GM19438 (cell line): ENCODE measurements at regions not wholly inside any gene's neighbourhood (a gene's known extent, or its start where the extent isn't known, plus 50 kb on each side); places are given as distances from the start of the nearest gene placed in this dataset.
"Not testable (repeated sequence)": the region's sequence is repeated elsewhere in the genome, so short reads cannot be mapped to it uniquely, and the experiment has no call there.

Source experiments
- ATAC-seq: cut with Tn5 transposase; IDR thresholded peaks from one replicate; pipeline ENCODE4 v1.9.1; 2021; ENCODE audit warnings: low read depth; ENCODE audit not compliant: unreplicated experiment

DNA sequence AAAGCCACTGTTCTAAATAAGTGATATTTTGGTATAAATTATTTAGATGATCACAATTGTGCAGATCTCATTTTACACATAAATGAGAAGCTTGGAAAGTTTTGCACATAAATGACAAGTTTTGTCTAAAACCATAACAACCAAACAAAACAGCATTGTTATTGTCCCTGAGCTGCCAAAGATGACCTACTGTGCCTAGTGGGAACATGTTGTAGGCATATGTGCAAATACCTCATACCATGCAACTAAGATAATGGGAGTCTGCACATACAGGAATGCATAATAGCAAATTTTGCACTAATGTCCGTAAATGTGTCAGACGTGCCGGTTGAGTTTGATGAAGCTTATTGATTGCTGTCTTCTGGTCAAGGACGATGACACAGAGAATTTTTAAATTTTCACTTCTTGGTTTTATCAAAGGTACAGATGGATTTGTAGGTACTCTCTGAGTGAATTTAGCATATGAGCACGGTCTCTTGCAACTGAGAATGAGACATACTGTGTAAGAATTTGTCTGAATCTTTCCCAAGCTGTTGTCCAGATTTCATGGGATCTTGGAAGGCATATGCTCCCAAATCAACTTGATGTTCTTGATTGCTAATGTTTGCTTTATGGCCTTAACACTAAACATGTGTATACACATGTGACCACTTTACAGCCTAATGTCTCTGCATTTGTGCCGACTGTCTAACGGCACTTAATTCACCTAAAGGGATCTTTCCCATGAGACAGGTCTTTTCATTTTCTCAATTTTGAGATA lies 1133.5 kb downstream of the FAT4 start:
- ATAC-seq, result no peak

DNA sequence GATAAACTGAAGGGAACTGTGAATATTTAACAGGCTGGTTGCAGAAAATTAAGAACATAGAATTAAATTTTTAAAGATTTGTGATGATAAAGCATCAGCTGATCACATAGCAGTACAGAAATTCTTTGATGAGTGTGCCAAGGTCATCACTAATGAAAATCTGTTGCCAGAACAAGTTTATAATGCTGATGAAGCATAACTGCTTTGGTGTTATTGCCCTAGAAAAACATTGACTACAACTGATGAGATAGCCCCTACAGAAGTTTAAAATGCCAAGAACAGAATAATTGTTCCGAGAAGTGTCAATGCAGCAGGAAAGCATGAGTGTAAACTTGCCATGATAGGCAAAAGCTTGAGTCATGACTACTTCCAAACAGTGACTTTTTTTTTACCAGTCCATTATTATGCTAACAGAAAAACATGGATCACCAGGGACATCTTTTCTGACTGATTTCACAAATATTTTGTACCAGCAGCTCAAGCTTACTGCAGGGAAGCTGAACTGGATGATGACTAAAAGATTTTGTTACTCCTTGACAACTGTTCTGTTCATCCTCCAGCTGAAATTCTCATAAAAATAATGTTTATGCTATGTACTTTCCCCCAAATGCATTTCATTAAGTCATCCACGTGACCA lies 1136.6 kb downstream of the FAT4 start:
- no peak for ATAC-seq

DNA sequence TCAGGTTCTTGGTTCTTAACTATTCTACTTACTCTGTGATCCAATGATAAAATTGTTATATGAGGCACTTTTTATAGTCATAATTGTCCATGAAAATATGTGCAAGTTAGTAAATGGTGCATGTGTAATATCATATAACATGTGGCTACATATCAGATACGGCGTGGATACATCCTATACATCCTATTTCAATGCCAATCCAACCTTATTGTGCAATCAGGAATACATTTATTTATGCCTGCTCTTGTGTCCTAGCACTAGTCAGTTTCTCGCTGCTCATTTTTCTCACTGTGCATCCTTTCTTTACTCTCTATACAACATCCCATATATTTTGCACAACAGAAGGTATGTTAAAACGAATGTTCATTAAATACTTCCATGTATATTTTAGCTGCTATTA lies 1141.1 kb downstream of the FAT4 start:
- ATAC-seq, result no peak

DNA sequence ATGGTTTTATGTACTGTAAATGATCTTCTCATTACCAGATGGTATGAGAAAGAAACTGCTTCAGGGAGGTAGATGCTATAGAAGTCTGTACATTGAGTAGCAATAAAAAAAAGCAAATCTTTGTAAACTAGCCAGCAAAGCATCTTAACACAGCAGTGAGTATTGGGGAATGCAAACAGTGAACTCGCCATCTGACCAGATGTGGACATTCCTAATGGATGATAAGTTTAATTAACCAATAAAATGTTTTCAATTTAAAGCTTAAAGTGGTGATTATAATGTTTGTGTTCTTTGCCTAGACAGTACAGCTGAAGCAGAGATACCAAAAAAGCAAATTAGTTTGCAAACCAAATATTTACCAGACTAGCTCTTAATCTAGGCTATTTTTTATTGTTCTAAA lies 1144.2 kb downstream of the FAT4 start:
- ATAC-seq, result no peak

DNA sequence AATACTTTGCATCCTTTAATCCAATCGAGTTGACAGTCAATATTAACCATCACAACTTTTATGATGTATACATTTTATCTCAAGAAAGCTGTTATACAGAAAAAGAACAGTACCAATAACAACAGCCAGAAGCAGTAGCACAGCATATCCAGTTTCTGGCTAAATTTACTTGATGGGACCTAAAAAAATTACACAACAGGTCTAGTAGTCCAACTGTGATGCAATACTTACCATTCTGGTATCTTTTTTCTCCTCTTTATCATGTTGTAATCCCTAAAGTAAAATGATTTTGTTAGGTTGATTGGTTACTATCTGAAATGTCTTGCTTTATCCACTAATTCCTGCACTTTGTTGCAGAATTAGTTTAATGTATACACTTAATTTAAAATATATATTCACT lies 1150.6 kb downstream of the FAT4 start:
- ATAC-seq, result no peak

DNA sequence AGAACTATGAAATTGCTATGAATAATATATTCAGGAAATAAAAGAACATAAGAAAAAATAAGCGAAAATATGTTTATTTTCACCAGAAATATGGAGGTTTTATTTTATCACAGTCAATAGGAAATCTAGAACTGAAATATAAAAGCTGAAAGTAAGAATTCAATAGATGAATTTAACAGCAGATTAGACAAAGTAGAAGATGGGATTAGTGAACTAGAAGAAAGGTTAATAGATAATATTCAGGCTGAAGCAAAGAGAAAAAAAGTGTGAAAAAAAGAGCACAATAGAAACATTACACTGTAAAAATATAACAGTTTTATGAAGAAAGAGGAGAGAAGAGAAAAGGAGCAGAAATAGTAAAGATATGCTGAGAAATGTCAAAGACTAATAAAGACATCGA lies 1152.1 kb downstream of the FAT4 start:
- ATAC-seq, result no peak

DNA sequence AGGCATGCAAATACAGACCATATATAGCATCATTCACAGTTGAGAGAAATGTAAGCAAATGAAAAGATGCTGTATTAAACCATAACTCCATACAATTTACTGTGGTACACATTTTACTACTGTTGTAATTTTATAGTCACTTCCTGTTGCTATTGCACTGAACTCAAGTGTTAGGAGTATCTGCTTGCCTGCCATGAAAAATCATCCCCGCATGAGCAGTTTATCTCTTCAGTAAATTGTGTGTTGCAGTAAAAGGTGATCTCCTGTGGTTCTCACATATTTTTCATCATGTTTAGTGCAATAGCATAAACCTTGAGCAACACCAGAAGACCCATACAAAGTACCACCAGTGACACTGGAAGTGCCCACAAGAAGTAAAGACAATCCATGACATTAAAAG lies 1153.4 kb downstream of the FAT4 start:
- no peak for ATAC-seq

DNA sequence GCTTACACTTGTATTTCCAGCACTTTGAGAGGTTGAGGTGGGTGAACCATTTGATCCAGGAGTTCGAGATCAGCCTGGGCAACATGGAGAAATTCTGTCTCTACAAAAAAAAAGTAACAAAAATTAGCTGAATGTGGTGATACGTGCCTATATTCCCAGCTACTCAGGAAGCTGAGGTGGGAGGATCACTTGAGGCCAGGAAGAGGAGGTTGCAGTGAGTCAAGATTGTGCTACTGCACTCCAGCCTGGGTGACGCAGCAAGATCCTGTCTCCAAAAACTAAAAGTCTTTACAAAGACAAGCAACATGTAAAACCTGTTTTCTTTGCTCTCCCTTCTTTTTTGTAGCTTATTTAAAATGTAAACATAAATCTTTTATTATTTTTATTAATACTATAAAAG lies 1156.1 kb downstream of the FAT4 start:
- no peak for ATAC-seq

DNA sequence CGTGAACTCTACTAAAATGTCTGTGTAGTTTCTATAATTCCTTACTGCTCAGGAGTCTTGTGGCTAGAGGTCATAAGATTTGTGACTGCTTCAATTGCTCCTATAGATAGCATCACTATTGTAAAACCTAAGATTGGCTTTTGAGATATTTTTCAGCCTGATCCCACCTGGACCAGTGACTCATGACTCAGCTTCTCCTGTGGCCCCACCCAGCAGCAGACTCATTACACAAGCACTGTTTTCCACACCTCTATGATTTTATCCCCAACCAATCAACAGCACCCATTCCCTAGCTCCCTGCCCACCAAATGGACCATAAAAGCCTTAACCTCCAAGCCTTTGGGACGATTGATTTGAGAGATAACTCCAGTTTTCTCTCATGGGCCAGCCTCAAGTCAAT lies 1157.0 kb upstream of the INTU start:
- ATAC-seq, result no peak

DNA sequence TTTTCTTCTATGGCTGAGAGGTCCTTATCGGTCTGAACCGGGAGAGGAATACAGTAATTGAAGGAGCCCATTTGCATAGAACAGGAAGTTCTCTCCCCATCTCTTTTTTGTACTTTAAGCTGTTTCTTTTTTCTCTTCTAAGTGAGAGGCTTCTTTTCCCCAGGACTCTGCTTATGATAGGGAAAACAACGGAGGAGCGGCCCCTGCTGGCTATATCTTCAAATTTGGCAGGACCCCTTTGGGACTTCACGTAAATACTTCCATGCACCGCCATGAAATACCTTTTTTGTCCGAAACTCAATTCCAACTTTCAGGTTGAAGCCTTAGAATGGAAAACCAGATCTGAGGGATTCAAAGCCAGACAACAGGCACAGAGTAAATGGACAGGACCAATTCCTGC lies 1153.0 kb upstream of the INTU start:
- ATAC-seq, result no peak

DNA sequence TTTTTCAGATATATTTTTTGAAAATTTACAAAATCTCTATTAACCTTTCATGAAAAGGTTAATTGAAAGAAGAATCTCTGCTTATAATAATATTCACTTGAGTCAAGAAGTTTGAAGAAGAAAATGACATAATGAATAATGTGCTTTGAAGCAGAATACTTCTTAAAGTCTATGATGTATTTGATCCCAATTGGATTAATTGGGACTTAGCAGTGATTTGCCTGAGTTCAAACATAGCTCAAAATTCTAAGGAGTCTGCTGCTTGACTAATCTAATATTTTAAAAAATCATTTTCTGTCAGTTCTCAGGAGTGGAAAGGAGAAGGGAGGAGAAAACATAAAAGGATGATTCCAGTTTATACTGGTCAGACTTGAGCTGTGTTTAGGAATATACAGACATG lies 1150.4 kb upstream of the INTU start:
- ATAC-seq, result no peak

DNA sequence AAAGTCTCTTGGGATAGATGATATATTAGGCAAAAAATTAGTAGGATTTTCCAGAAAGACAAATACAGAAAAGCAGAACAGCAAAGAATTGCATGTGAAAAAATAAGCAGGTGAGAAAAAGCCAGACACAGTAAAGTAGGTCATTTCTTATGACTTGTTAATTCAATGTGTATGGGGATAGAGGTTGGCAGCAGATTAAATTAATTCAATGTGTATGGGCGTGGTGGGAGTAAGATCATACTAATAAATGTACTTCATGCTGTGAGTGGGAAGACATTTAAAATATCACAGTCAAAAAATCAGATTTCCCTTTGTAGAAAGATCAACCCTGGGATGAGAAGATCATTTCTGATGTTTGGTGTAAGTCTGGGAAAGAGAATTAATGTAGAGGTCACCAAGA lies 1146.4 kb upstream of the INTU start:
- ATAC-seq, result no peak

DNA sequence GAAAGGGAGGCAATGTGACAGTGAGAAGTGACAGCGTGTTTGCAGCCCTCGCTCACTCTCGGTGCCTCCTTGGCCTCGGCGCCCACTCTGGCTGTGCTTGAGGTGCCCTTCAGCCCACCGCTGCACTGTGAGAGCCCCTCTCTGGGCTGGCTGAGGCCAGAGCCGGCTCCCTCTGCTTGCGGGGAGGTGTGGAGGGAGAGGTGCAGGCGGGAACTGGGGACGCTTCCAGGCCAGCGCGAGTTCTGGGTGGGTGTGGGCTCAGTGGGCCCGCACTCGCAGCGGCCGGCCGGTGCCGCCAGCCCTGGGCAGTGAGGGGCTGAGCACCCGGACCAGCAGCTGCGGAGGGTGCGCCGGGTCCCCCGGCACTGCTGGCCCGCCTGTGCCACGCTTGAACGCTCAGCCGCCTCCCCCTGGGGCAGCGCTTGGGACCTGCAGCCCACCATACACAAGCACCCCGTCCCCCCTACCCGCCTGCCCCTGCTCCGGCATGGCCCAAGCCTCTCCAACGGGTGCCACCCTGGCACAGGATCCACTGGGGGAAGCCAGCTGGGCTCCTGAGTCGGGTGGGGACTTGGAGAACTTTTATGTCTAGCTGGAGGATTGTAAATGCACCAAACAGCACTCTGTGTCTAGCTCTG lies 1142.8 kb upstream of the INTU start:
- no peak for ATAC-seq

DNA sequence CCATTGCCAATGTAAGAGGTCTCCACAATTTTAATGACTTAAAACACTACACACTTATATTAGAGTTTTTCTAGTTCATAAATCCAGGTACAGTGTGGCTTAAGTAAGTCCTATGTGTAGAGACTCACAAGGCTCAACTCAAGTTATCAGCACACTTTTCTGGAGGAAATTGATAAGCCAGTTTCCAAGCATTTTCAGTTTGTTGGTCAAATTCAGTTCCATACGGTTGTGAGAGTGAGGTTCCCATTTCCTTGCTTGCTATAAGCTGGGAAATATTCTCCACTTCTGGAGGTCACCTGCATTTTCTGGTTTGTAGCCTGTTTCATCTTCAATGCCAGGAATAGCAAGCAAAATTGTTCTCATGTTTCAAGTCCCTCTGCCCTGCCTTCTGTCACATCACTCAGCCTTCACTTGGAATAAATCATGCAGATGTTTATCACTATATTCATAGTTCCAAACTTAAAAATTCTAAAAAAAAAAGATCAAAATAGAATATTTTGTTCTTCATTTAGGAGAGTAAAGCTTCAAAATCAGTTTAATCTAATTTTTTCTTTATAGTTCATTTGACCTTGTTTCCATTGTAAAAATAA lies 1137.5 kb upstream of the INTU start:
- ATAC-seq, result no peak

DNA sequence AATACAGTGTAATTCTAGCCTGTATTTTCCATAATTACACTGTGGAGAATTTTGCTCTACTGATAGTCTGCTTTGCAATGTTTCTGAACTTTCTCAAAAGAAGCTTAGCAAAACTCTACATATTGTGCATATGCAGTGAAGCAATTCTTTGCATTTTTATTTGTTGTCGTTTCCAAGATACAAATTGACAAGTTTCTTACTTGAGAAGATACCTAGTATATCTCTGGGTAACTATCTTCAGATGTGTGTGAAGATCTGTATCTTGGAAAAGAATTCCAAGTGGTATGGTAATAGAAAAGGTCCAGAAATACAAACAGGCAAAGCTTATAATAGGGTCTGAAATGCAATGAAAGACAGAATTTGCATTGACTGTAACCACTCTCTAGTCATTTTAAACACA lies 1119.8 kb upstream of the INTU start:
- ATAC-seq, result no peak

DNA sequence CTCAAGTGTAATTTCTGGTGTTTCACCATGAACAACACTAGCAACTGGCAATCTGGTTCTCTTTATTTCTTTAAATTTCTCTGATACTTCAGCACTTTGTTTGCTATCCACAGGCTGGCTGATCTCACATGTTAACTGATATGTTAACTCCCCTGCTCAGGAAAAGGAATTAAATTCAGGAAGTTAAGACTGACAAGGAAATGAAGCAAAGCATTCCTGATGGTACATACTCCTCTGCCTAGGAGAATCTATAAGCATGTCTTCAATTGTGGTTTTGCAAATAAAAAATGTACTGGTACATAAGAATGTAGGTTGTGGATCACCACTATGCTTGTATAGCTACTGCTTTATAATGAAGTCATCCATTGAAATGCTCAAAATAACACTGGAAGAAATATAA lies 1119.2 kb upstream of the INTU start:
- ATAC-seq, result no peak

DNA sequence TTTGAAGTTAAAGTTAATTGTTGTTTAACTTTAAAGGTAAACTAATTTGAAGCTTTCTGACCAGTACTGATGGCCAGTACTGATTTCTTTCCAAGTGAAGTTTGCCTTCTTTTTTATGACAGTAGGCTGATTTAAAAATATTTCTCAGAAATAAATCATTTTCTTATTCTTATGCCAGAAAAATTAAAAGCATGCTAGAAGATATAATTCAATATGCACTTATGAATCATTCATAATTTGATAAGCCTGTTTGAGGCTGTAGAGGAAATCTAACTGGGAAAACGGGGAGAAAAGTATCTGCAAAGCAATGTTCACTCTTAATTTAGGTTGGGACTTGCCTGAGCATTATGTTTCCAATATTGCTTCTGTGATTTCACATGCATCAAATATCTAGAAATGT lies 1112.0 kb upstream of the INTU start:
- ATAC-seq, result no peak

DNA sequence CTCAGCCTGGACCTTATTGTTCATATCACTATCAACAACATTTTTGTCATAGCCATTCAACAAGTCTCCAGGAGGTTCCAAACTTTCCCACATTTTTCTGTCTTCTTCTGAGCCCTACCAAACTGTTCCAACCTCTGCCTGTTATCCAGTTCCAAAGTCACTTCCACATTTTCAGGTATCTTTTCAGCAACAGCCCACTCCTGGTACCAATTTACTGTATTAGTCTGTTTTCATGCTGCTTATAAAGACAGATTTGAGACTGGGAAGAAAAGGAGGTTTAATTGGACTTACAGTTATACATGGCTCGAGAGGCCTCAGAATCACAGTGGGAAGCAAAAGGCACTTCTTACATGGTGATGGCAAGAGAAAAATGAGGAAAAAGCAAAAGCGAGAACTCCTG lies 1107.4 kb upstream of the INTU start:
- ATAC-seq, result not testable (repeated sequence)

DNA sequence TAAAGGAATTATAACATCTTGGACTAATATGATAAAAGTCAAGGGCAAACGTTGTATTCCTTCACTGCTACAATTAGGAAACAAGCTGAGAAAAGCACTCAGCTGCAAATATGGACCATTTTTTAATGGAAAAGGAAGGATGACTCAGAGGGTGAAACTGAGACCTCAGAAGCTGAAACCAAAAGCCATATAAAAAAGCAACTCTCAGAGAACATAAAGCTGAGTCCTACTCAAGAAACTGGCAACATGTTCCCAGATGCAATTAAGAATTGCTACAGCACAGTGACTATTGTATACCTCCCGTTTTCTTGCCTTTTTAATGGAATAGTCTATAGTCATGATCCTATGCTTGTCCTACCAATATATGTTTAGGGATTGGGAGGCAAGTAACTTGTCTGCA lies 1106.4 kb upstream of the INTU start:
- no peak for ATAC-seq

DNA sequence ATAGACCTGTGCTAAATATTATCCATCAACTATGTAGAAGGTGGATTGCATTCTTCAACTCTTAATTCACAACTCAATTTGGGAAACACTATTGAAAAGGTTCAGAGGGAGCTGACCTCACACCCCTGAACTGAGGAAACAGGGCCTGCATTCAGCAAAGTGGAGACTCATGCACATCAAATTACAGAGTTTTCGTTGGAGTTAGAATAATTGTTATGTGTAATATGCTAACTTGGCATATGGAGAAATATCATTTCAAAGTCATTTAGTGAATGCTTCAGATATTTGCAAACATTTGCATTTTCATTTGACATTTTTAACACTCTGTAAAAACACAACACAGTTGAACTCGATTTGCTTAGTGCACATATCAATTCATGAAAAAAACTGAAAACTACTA lies 1102.8 kb upstream of the INTU start:
- no peak for ATAC-seq

DNA sequence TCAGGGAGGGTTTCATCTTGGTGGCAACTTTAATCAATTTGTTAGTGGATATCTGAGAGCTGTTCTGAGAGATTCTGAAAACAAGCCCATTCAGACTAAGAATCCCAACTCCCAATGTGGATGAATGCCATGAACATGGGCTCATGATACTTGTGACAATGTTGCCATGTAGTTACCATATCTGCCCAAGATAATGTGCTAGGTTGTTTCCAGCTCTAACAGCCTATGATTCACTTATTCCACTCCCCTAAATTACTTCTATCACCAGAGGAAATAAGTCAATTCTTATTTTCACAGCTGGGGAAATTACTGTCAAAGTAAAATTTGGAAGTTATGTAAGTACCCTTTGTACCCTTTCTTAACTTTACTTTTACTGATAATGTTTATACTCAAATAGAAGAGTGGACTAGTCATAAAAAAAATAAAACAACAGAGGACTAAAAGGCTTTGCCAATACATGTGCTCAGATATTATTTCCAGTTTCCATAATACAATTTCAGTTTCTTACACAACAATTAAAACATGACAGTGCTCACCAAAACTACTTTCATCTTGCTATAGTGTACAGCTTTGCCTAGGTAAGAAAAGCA lies 1101.7 kb upstream of the INTU start:
- ATAC-seq, result no peak
